GM21360 (cell line): ENCODE measurements at regions not wholly inside any gene's neighbourhood (a gene's known extent, or its start where the extent isn't known, plus 50 kb on each side); places are given as distances from the start of the nearest gene placed in this dataset.

Experiments
- ATAC-seq: cut with Tn5 transposase; IDR thresholded peaks from one replicate; pipeline ENCODE4 v1.9.1; 2021; ENCODE audit warnings: mild to moderate bottlenecking, moderate library complexity; ENCODE audit not compliant: unreplicated experiment

GRCh38 chr5:116363780-116364179 is 210.8 kb downstream of the SEMA6A start:
- no peak for ATAC-seq

DNA sequence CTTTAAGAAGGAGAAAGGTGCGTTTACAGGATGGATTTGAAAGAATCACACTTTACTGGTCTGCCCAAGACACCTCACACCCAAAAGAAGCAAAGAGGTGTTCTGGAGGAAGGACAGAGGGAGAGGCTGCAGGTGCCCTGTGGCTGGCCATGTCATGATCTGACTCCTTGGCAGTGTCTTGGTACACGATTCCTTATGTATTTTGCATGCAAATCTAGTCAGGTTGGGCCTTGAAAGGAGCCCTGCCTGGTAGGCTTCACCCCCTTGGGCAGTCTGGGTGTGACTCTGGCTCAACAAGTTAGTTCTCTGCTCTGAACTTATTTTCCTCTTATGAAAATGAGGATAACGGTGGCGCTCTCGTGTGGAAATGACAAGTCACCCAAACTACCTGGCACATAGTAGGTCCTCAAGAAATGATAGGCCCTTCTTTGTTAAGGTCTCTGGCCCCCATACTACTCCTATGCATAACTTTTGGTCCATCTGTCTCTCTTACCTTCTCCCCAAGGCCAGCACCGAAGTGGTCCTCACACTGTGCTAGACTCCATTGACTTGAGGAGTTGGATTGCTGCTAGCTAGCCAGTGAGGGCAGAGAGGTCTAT is 212.5 kb downstream of the SEMA6A start:
- ATAC-seq = no peak

DNA sequence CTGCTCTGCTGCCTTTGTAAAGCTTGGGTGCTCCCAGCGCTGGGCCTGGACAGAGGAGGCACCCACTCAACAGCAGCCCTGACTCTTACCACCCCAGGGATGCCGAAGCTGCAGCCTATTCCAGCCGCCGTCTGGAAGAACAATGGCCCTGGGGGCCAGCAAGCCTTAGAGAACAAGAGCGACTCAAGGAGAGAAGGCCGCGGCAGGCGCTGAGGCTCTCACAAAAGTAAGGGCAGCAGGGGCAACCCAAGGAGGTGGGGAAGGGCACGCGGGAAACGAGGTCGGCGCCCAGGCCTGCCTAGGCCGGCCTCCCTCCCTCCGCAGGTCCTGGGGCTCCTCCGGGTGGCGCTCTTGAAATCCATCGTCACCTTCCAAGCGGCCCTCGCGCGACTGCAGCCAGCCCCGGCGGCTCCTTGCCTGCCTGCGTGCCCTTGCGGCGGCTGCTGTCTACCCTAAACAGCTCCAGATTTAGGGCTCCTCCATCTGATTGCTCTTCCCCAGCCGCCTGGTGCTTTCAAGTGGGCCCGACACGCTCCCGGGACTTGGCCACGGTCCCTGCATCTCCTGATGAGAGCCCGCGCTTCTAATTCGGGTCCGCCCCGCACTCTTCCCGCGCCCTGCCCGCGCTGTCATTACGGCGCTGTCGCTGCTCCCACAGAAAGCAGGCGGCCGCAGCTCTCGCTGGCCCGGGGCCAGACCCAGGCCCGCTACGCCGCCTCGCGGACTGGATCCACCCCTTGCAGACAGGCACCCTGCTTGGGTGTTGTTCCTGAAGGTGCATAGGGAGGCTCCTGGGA is 213.3 kb downstream of the SEMA6A start:
- no peak for ATAC-seq

DNA sequence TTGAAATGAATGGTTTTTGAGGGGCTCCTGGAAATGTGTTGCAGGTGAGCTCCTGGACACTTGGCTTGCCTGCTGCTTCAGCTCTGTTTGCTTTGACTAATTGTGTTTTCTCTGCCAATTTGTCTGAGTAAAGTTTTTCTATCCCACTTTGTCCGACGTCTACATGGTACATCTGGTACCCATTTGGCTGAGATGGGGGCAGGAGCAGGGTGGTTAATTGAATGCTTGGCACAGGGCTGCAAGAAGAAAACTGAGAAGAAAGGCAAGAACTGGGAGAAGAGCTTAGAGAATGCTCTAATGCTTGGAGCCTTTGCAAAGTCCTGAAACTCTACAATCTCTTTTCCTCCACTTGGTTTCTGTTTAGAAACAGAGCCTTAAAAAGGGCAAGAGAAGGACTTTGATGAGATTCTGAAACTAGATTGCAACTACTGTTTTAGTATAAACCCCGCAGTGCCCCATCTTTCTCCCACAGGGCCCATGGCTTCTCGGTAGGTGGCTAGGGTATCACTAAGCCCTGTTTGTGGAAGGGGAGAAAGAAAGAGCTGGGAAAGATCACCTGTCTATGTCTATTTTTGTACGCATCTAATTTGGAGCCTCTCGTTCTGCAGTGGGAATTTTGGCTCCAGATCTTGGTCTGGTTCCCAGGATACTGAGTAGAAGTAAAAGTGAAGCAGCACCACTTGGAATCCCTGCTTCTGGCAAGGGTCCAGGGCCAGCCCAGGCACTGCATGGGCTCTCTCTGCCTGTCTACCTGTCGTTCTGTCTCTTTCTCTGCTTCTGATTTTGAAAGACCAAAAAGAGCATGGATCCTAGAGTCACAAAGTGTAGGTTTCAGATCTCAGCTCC is 214.4 kb downstream of the SEMA6A start:
- ATAC-seq = peak; percentile 33

DNA sequence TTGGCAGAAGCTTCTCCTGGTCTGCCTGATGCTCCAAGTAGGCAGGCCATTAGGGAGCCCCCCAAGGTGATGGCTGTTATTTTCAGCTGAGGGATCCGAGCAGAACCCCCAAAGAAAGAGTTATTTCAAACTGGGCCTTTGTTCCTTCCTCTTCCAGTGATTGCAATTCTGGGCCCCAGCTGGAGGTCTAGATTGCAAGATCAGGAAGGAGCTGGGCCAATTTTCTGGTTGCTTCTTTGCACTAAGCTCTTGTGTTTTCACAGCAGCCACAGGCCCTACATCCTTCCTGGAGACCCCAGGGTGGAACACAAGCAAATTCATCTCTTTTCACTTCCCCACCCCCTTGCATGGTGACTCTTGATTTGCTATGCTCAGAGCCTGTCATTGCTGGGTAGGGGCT is 215.0 kb downstream of the SEMA6A start:
- no peak for ATAC-seq

DNA sequence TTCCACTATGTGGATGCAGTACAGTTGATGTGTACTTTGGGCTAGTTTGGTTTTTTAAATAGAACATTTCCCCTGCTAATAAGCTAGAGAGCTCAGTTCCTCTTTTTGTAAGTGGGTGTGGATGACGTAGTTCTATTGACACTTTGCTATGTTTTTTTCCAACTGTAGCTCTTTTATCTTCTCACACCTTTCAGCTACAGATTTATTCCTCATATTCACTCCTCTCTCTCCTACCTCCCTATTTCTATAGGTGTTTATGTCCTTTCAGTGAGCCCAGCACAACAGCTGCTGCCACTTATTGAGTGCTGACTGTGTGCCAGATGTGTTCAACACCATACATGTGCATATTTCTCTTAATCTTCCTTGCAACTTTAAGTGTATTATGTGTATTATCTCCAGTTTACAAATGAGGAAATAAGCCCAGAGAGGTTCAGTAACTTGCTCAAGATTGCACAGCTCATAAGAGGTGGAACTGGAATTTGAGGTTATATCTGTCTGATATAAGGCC is 215.7 kb downstream of the SEMA6A start:
- peak; percentile 96 for ATAC-seq

GRCh38 chr5:116358015-116358523 is 216.6 kb downstream of the SEMA6A start:
- no peak for ATAC-seq

DNA sequence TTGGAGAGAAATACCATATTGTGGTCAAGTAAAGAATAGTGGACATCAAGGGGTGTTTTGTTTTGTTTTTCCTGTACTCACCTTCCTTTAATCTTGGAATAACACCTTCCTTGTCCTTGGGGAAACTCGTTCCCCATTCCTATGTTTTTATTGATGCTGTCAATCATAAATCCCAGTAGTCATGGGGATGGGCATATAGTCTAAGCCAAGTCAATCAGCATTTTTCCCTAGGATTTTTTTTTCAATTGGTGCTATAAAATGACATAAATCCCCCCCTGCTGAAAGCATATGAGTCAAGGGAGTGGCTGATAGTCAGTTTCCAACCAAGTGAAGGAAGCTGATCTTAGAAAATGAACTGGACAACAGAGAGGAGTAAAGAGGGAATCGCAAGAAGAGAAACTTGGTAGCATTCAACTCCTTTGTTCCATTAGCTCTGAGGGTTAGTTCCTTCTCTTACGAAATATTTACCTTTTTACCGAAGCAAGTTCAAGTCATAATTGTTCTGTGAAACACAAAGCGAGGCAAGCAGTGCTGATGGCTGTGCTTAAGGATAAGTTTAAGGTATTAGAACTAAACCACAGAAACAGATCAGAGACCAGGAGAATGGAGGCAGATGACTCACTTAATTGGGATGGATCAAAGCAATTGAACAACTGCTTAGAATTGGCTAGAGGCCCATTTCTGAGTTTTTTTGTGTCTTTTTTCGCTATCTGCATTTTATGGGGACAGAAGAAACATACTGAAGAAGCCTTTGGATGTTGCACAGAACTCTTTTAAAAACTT is 218.6 kb downstream of the SEMA6A start:
- no peak for ATAC-seq

DNA sequence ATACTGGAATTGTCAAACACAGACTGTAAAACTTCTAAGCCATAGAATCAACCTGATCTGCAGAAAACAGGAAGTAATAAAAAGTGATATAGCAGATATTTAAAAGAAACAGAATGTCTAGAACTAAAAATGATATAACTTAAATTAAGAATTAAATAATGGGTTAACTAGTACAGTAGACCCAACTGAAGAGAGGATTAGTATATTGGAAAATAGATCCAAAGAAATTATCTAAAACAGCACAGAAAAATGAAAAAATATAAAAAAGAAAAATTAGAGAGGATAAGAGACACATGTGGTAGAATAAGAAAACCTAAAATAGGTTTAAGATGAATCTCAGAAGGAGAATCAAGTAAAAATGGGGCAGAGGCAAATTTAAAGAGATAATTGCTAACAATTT is 219.9 kb downstream of the SEMA6A start:
- no peak for ATAC-seq

GRCh38 chr5:116347657-116348056 is 227.0 kb downstream of the SEMA6A start:
- ATAC-seq = no peak

DNA sequence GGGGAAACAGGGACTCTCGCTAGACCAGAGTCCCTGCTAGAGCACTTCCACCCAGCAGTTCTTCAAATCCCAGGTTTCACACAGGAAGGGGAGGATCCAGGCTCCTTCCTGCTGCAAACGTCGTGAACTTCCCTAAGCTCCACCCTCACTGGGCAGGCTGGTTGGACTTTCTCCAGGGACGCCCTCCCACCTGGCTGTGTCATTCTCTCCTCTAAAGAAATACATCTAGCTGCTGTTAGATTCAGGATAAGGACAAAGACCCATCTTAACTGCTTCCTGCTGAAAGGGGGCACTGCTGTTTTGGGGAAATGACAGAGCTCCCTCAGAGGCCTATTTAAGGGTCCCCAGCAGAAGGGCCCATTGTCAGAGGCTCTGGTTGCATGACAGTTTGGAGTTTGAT is 230.7 kb downstream of the SEMA6A start:
- ATAC-seq = no peak
